Psoas muscle (tissue), 7 donors: ENCODE measurements at regions not wholly inside any gene's neighbourhood (a gene's known extent, or its start where the extent isn't known, plus 50 kb on each side); places are given as distances from the start of the nearest gene placed in this dataset.

Source experiments
- ATAC-seq, 4 donors: fragments of 200-7000 bp; cut with Tn5 transposase; one replicate each; pipeline ENCODE4 v1.9.1; 2020; ENCODE audit warnings: moderate library complexity in 3 of 4, mild to moderate bottlenecking in 2 of 4
- DNase-seq, 2 donors: peaks; one replicate each; pipeline ENCODE4 v3.0.0-alpha.2; 2020
- H3K27ac ChIP-seq: fragments of 200-600 bp; one replicate; pipeline ENCODE4 v1.8.0; 2022
- H3K27me3 ChIP-seq, 3 donors: fragments of 200-600 bp in 1 of 3; one replicate each; pipeline versions ENCODE4 v1.6.1 to v1.8.0; 2013 to 2022; ENCODE audit warnings: low read length in 2 of 3, mild to moderate bottlenecking in 2 of 3, moderate library complexity in 1 of 3; ENCODE audit not compliant: insufficient read depth in 3 of 3
- H3K36me3 ChIP-seq, 2 donors: fragments of 200-600 bp in 1 of 2; one replicate each; pipeline versions ENCODE4 v1.6.1 to v1.8.0; 2013 to 2022; ENCODE audit warnings: low read depth in 1 of 2, mild to moderate bottlenecking in 1 of 2, moderate library complexity in 1 of 2; ENCODE audit not compliant: insufficient read depth in 1 of 2
- H3K4me1 ChIP-seq: fragments of 200-600 bp; one replicate; pipeline ENCODE4 v1.8.0; 2022
- H3K4me3 ChIP-seq: fragments of 200-600 bp; one replicate; pipeline ENCODE4 v1.8.0; 2022; ENCODE audit warnings: mild to moderate bottlenecking
- H3K9me3 ChIP-seq: fragments of 200-600 bp; one replicate; pipeline ENCODE4 v1.8.0; 2022
- WGBS, 3 donors: extraction: QIAGEN DNeasy Blood & Tissue Kit; methylation state at CpG; one replicate each; pipeline versions ENCODE4 v1.1.6 to v1.1.7; 2013; 5-methylcytosine and 5-hydroxymethylcytosine counted together
- intact Hi-C, 2 donors: fragments of 100-400 bp; cut with DNase I; formaldehyde crosslinking; loops; one replicate each; pipeline versions ENCODE4 v1.11.0 to v1.14.2; 2022
- TF ChIP-seq, protein P1 (sequence below): fragments of 200-600 bp; IDR thresholded peaks from one replicate; pipeline ENCODE4 v1.8.0; 2022; ENCODE audit warnings: antibody characterized with exemption
- donor health status: healthy with polysubstance abuse.
- donor health status: DM: no; HTN: no; CAD: no; lungs with moderate emphysema.
- donor health status: Bipolar disorder and iron deficiency.
- donor health status: healthy.
- donor health status: DM: yes; HTN: yes; CAD: no.
- donor health status: DM: no; HTN: no; CAD: no.
- donor health status: DM: yes; HTN: yes; CAD: no.

DNA sequence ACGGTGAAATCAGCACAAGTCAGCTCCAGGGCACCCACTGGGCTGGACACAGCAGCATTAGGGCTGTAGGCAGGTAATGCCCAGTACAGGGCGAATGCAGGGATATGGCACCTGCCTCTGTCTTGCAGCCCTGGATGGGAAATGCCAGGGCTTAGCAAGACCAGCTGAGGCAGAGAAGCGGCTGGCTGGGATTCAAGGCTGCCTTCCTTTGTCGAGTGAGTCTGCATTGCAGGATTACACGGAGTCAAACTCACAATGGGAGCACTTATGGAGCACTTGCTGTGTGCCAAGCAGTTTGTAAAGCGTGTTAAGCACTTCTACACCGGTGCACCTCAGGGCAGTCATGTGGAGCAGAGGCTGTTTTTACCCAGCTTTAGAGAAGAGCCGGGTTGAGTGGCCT lies 87.3 kb upstream of the HDAC4 start:
- WGBS, 3 donors: 45 to 49% (median 45%) methylated on average over 8 of the region's 8 CpGs
- Histone ChIP-seq H3K27ac (no peak overlapping the region), H3K4me1 (no peaks in the 10 kb centered on the region), H3K36me3 (no peaks in the 10 kb centered on the region), H3K9me3 (no peaks in the 10 kb centered on the region), H3K27me3 (no peaks in the 10 kb centered on the region), H3K4me3 (no peak overlapping the region)
- DNase-seq (no peak), ATAC-seq (peak in 3 of 4 donors; percentile 65 to 75 (median 73))
- TF ChIP-seq, protein P1, sequence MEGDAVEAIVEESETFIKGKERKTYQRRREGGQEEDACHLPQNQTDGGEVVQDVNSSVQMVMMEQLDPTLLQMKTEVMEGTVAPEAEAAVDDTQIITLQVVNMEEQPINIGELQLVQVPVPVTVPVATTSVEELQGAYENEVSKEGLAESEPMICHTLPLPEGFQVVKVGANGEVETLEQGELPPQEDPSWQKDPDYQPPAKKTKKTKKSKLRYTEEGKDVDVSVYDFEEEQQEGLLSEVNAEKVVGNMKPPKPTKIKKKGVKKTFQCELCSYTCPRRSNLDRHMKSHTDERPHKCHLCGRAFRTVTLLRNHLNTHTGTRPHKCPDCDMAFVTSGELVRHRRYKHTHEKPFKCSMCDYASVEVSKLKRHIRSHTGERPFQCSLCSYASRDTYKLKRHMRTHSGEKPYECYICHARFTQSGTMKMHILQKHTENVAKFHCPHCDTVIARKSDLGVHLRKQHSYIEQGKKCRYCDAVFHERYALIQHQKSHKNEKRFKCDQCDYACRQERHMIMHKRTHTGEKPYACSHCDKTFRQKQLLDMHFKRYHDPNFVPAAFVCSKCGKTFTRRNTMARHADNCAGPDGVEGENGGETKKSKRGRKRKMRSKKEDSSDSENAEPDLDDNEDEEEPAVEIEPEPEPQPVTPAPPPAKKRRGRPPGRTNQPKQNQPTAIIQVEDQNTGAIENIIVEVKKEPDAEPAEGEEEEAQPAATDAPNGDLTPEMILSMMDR: no peak
- intact Hi-C loops: no loop called here

GRCh38 chr2:239487272-239487671 lies 86.5 kb upstream of the HDAC4 start:
- no peaks in the 10 kb centered on the region for H3K36me3 ChIP-seq
- TF ChIP-seq, protein P1: no peak
- H3K4me3 ChIP-seq: no peak overlapping the region
- WGBS, 3 donors: 92 to 94% (median 92%) methylated on average over 10 to 11 of the region's 11 CpGs
- no peaks in the 10 kb centered on the region for H3K27me3 ChIP-seq
- H3K4me1 ChIP-seq: no peaks in the 10 kb centered on the region
- intact Hi-C loops: no loop called here
- ATAC-seq: no peak
- no peak overlapping the region for H3K27ac ChIP-seq
- DNase-seq: no peak
- no peaks in the 10 kb centered on the region for H3K9me3 ChIP-seq

- TF ChIP-seq, protein P1: no peak
- WGBS, 3 donors: 28 to 36% (median 34%) methylated on average over 3 of the region's 3 CpGs
- Histone ChIP-seq H3K4me1 (no peaks in the 10 kb centered on the region), H3K27ac (no peak overlapping the region), H3K9me3 (no peaks in the 10 kb centered on the region), H3K27me3 (no peaks in the 10 kb centered on the region), H3K4me3 (no peak overlapping the region), H3K36me3 (no peaks in the 10 kb centered on the region)
- DNase-seq (no peak), ATAC-seq (peak in 3 of 4 donors; percentile 52 to 77 (median 70))
- intact Hi-C loops: loop anchor here in 1 of 2 donors (2.0 kb wide), 1 partner anchor 63 kb away; no protein-coding TSS in a partner anchor
Observed at GRCh38 chr2:239485622-239486021, 84.8 kb upstream of the HDAC4 start.

DNA sequence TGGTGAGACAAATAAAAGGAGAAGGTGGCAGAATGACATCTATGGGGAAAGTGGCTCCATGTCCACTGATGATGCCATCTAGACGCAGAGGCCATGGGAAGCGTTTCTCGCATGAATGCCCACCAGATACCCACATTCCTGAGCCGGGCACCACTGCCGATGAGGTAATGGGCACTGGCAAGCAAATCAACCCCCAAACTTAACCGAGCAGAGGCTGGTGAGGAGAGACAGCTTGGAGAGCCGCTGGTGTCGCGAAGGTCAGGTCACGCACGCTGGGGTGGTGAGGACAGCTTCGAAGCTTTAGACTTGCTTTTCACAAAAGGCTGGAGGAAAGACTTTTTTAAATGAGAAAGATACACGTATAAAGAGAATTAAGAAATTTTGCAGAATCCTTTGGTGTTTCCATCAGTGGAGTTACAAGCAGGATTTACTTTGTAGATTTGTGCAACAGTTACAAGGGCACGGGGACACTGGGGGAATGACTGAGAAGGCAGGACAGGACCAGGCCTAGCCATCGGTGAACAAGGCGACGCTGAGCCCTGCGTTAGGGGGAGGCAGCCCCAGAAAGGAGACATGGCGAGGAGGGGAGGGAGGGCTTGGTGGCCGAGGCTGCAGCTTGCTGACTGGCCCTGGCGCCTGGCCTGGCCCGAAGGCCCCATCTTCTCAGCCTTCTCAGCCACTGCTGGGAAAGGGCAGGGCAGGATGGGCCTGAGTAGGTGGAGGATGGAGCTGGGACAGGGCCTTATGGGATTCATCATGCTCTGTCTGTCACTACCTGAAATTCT lies 83.9 kb upstream of the HDAC4 start:
- no peak overlapping the region for H3K4me3 ChIP-seq
- no peaks in the 10 kb centered on the region for H3K9me3 ChIP-seq
- H3K36me3 ChIP-seq: no peaks in the 10 kb centered on the region
- no peak overlapping the region for H3K27ac ChIP-seq
- intact Hi-C loops: loop anchor here in 1 of 2 donors (2.0 kb wide), 1 partner anchor 62 kb away; no protein-coding TSS in a partner anchor
- no peak for DNase-seq
- H3K27me3 ChIP-seq: no peaks in the 10 kb centered on the region
- ATAC-seq: no peak
- TF ChIP-seq, protein P1: no peak
- WGBS, 3 donors: 86 to 93% (median 92%) methylated on average over 22 of the region's 22 CpGs
- no peaks in the 10 kb centered on the region for H3K4me1 ChIP-seq
